ENCODE measurements at regions not wholly inside any gene's neighbourhood (a gene's known extent, or its start where the extent isn't known, plus 50 kb on each side); places are given as distances from the start of the nearest gene placed in this dataset.

DNA sequence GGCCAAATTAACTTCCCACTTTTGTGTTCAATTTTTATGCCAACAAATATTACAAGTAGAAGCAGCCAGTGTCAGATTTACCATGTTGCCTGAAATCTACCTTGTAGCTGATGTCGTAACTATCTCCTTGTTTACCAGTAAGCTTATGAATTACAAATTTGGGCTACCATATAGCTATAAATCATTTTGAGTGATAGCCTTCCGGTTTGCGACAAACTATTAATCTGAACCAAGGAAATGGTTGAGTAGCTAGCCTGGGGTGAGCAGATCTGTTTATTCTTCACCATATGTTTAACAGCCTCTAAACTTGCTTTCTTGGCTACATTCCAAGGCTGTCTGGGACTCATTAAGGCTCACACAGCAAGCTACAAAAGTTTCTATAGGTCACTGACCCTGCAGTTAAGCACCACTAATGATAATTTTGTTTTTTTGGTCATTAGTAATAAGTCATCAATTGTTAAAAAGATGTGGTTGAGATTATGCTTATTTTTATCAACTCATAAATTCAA is 218.7 kb upstream of the SPOCK3 start:
- TF ChIP-seq, protein P1, sequence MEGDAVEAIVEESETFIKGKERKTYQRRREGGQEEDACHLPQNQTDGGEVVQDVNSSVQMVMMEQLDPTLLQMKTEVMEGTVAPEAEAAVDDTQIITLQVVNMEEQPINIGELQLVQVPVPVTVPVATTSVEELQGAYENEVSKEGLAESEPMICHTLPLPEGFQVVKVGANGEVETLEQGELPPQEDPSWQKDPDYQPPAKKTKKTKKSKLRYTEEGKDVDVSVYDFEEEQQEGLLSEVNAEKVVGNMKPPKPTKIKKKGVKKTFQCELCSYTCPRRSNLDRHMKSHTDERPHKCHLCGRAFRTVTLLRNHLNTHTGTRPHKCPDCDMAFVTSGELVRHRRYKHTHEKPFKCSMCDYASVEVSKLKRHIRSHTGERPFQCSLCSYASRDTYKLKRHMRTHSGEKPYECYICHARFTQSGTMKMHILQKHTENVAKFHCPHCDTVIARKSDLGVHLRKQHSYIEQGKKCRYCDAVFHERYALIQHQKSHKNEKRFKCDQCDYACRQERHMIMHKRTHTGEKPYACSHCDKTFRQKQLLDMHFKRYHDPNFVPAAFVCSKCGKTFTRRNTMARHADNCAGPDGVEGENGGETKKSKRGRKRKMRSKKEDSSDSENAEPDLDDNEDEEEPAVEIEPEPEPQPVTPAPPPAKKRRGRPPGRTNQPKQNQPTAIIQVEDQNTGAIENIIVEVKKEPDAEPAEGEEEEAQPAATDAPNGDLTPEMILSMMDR (optimal IDR thresholded peaks at IDR 0.05 in 1 of 3, IDR thresholded peaks at IDR 0.05 in 1 of 3, conservative IDR thresholded peaks at IDR 0.05 in 1 of 3; ENCODE audit: extremely low read depth in 1 of 3, insufficient read depth in 2 of 3, low read length in 3 of 3), result no peak
- TF ChIP-seq EZH2 (IDR thresholded peaks at IDR 0.05; ENCODE audit: low read length), result no peak

All from keratinocyte (primary cell).